ENCODE measurements at regions not wholly inside any gene's neighbourhood (a gene's known extent, or its start where the extent isn't known, plus 50 kb on each side); places are given as distances from the start of the nearest gene placed in this dataset.

DNA sequence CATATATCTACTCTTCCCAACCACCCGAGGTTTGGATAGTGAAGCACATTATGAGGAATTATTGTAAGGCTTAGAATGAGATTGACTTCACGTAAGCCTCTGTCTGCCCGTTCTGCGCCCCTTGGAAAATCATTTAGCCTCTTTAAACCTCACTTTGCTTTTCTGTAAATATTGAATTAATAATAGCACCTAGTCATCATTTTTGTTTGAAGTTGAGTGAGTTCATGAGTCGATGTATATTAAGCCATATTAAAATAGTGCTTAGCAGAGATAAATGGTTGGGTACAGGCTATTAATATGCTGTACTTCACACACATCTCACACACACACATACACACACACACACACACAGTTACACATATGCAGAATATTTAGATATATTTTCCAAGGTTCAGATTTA, 344.8 kb upstream of the EYS start (continued):
- TF ChIP-seq, protein P1, sequence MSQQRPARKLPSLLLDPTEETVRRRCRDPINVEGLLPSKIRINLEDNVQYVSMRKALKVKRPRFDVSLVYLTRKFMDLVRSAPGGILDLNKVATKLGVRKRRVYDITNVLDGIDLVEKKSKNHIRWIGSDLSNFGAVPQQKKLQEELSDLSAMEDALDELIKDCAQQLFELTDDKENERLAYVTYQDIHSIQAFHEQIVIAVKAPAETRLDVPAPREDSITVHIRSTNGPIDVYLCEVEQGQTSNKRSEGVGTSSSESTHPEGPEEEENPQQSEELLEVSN (IDR thresholded peaks at IDR 0.05): no peak
- no peak for TF ChIP-seq EP300 (IDR thresholded peaks at IDR 0.05; ENCODE audit: borderline replicate concordance in 1 of 2, low read depth in 2 of 2, low read length in 2 of 2)
- no peak for TF ChIP-seq POLR2AphosphoS5 (IDR thresholded peaks at IDR 0.05; ENCODE audit: low read depth, low read length)
- no peak for TF ChIP-seq SP4 (IDR thresholded peaks at IDR 0.05; ENCODE audit: low read length)
- no peak for TF ChIP-seq KDM1A (IDR thresholded peaks at IDR 0.05; ENCODE audit: borderline replicate concordance, low read length)
- no peak for TF ChIP-seq EGR1 (IDR thresholded peaks at IDR 0.05; ENCODE audit: borderline replicate concordance, low read depth, low read length)

Measured in H1 (cell line).